PFSK-1 (cell line): ENCODE measurements at regions not wholly inside any gene's neighbourhood (a gene's known extent, or its start where the extent isn't known, plus 50 kb on each side); places are given as distances from the start of the nearest gene placed in this dataset.

Experiments used
- FOXP2 ChIP-seq: optimal IDR thresholded peaks from 2 replicates; pipeline ENCODE3; 2011; ENCODE audit warnings: borderline replicate concordance, control low read depth, inconsistent platforms; ENCODE audit not compliant: insufficient read depth; ENCODE audit errors: extremely low read length, extremely low read depth
- POLR2AphosphoS5 ChIP-seq: IDR thresholded peaks from 2 replicates; pipeline ENCODE4 v1.6.1; 2012; ENCODE audit warnings: low read depth, mild to moderate bottlenecking, control low read depth, low read length, moderate library complexity
- SIN3A ChIP-seq: IDR thresholded peaks from 2 replicates; pipeline ENCODE4 v1.6.1; 2012; ENCODE audit warnings: mild to moderate bottlenecking, low read length, moderate library complexity, borderline replicate concordance; ENCODE audit not compliant: insufficient read depth
- TAF1 ChIP-seq: IDR thresholded peaks from 2 replicates; pipeline ENCODE4 v1.6.1; 2012; ENCODE audit warnings: low read length, control low read depth, borderline replicate concordance; ENCODE audit not compliant: insufficient read depth
- TF ChIP-seq, protein P1 (sequence below), 2 experiments: IDR thresholded peaks; 2 replicates each; pipeline versions ENCODE4 v1.6.1 to v1.8.0; 2011 to 2012; ENCODE audit warnings: low read depth in 2 of 2, low read length in 2 of 2, control low read depth in 1 of 2, inconsistent platforms in 1 of 2, mild to moderate bottlenecking in 1 of 2, moderate library complexity in 1 of 2; ENCODE audit not compliant: insufficient read depth in 1 of 2

DNA sequence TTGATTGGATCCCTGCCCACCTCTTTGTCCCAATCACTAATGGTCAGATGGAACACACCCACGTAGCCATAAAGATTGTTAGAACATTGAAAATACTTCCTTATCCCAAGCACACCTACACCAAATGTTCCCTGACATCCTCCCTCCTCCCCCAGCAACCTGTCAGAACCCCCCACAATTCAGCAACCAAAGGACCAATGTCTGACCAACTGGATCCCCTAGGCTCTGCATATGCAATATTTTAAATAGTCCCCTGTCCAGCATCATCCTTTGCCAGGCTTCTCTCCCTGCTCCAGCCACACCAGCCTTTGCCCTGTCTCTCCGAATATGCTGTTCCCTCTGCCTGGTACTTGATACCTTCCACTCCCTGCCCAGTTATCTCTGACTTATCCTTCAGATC is 54.9 kb upstream of the CES5A start:
- TF ChIP-seq, protein P1, sequence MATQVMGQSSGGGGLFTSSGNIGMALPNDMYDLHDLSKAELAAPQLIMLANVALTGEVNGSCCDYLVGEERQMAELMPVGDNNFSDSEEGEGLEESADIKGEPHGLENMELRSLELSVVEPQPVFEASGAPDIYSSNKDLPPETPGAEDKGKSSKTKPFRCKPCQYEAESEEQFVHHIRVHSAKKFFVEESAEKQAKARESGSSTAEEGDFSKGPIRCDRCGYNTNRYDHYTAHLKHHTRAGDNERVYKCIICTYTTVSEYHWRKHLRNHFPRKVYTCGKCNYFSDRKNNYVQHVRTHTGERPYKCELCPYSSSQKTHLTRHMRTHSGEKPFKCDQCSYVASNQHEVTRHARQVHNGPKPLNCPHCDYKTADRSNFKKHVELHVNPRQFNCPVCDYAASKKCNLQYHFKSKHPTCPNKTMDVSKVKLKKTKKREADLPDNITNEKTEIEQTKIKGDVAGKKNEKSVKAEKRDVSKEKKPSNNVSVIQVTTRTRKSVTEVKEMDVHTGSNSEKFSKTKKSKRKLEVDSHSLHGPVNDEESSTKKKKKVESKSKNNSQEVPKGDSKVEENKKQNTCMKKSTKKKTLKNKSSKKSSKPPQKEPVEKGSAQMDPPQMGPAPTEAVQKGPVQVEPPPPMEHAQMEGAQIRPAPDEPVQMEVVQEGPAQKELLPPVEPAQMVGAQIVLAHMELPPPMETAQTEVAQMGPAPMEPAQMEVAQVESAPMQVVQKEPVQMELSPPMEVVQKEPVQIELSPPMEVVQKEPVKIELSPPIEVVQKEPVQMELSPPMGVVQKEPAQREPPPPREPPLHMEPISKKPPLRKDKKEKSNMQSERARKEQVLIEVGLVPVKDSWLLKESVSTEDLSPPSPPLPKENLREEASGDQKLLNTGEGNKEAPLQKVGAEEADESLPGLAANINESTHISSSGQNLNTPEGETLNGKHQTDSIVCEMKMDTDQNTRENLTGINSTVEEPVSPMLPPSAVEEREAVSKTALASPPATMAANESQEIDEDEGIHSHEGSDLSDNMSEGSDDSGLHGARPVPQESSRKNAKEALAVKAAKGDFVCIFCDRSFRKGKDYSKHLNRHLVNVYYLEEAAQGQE (IDR thresholded peaks at IDR 0.05; ENCODE audit: insufficient read depth in 1 of 2, low read depth in 2 of 2, low read length in 2 of 2): no peak
- TF ChIP-seq FOXP2 (no peak), TAF1 (no peak), POLR2AphosphoS5 (no peak), SIN3A (no peak)

- TF ChIP-seq SIN3A (no peak), TAF1 (no peak), FOXP2 (no peak), POLR2AphosphoS5 (no peak)
- TF ChIP-seq, protein P1 (IDR thresholded peaks at IDR 0.05; ENCODE audit: insufficient read depth in 1 of 2, low read depth in 2 of 2, low read length in 2 of 2): no peak
Measured at GRCh38 chr16:55929181-55929580, 54.0 kb upstream of the CES5A start.

DNA sequence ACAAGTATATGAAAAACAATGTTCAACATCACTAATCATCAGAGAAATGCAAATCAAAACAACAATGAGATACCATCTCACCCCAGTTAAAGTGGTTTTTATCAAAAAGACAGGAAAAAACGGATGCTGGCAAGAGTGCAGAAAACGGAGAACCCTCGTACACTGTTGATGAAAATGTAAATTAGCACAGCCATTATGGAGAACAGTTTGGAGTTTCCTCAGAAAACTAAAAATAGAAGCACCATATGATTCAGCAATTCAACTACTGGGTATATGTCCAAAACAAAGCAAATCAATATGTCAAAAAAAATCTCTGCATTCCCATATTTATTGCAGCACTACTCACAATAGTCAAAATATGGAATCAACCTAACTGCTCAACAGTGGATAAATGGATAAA is 50.1 kb upstream of the CES5A start:
- TF ChIP-seq SIN3A: no peak
- TF ChIP-seq FOXP2: no peak
- TF ChIP-seq, protein P1 (IDR thresholded peaks at IDR 0.05; ENCODE audit: insufficient read depth in 1 of 2, low read depth in 2 of 2, low read length in 2 of 2): no peak
- TF ChIP-seq POLR2AphosphoS5: no peak
- no peak for TF ChIP-seq TAF1
